ENCODE measurements at regions not wholly inside any gene's neighbourhood (a gene's known extent, or its start where the extent isn't known, plus 50 kb on each side); places are given as distances from the start of the nearest gene placed in this dataset.
"Not testable (repeated sequence)": the region's sequence is repeated elsewhere in the genome, so short reads cannot be mapped to it uniquely, and the experiment has no call there.

DNA sequence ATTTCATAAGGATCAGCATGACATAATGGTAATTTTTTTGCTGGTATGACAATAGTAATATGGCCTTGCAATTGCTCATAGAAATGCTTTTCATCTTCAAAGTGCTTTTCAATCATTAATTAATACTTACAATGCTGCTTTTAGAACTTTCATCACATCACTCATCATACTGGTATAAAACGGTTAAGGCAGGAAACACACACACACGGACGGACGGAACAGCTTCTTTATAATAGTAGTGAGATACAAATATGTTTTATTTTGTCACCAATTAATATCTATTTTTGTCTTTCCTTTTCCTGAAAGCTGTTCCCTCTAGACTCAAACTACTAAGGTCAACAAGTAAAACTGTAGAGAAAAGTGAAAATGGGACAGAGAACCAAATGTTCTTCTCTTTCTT is 353.9 kb upstream of the PKN2 start:
- DNase-seq, result no peak

DNA sequence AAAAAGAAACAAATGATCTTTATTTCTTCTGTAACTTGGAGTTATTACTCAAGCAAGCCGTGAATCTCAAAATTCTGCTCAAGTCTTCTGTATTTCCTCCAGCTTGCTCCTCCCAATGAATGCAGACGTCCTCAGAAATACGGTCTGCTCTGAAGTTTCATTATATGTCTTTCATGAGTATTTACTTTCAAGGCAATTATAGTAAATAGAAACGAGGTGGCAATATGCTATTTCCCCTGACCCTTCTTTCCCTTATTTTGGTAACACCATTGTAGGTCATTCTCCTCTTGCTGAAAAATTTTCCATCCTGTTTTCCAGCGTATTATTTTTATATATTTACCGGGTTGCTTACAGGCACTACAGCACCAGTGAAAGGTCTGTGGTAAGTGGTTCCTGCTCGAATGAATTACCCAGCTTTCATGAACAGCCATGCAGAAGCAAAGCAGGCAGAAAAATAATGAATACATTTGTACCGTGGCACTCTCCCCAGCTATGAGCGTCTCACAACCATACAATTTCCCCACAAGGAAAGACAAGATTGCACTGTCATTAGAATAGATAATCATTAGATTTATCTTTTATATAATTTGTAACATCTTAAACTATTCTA is 350.9 kb upstream of the PKN2 start:
- DNase-seq, result no peak

GRCh38 chr1:88341447-88341846 is 342.6 kb upstream of the PKN2 start:
- DNase-seq, result no peak

DNA sequence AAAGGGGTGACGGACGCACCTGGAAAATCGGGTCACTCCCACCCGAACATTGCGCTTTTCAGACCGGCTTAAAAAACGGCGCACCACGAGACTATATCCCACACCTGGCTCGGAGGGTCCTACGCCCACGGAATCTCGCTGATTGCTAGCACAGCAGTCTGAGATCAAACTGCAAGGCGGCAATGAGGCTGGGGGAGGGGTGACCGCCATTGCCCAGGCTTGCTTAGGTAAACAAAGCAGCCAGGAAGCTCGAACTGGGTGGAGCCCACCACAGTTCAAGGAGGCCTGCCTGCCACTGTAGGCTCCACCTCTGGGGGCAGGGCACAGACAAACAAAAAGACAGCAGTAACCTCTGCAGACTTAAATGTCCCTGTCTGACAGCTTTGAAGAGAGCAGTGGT is 342.0 kb upstream of the PKN2 start:
- not testable (repeated sequence) for DNase-seq

GRCh38 chr1:88350648-88351047 is 333.4 kb upstream of the PKN2 start:
- no peak for DNase-seq

- no peak for DNase-seq
These were observed 332.1 kb upstream of the PKN2 start for GRCh38 chr1:88351960-88352359.

- no peak for DNase-seq
These were observed 329.8 kb upstream of the PKN2 start for GRCh38 chr1:88354256-88354655.

- DNase-seq, result no peak
These were observed 326.3 kb upstream of the PKN2 start for GRCh38 chr1:88357729-88358128.

DNA sequence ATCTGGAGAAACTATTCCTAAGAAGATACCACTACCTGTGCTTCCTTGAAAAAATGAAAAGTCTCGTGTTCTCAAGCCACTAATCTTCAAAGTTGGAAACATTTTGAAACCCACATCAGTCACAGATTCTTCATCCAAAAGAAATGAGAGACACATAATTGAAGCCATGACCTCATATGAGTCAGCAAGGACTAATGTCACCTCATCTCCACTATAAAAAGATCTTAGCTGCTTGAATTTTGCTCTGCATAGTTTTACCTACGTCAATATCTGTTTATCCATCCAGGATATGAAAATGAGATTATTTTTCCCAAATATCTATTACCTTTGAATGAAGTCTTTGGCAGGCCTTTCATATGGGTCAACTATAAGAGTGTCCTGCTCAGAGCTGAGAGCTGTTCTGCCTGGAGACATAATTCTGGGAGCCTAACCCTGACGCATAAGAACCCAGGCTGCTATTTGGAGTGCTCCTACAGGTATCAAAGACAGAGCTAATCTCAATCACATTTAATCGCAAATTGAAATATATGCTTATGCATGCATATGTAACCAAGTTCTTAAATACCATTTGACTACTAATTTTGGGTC is 312.5 kb upstream of the PKN2 start:
- DNase-seq, result no peak

DNA sequence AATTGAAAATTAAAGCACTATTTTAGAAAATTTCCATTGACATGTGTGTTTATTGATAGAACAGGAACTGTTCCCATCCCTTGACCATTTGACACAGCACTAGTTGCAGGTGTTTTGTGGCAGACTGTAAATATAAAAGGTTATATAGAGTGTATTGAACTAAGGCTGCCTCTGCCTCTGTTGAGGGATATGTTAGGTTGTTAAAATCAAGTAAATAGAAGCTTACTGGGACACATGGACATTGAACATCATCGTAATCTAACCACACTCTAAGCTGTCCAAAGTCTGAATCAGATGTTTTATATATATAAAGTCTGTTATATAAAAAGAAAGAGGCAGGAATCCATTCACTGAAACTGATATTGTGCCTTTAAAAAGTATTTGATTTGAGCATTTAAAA is 308.1 kb upstream of the PKN2 start:
- DNase-seq, result no peak

GRCh38 chr1:88376421-88376820 is 307.7 kb upstream of the PKN2 start:
- DNase-seq, result no peak

DNA sequence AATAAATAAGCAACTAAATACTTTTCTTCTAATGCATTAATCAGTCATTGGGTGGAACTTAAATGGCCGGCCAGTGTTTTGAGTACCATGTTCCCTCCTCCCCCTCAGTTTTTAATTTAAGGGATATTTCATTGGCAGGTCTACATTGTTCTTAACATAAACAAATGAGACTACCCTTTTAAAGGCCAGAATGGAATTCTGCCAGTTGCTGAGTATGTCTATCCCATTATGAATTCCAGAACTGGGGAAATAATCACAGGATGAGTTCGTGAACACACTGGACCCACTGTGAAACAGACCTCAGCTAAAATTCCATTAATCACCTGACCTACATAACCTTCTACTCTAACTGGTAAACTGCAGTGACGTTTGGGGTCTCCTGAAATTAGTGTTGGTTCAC is 305.5 kb upstream of the PKN2 start:
- no peak for DNase-seq

DNA sequence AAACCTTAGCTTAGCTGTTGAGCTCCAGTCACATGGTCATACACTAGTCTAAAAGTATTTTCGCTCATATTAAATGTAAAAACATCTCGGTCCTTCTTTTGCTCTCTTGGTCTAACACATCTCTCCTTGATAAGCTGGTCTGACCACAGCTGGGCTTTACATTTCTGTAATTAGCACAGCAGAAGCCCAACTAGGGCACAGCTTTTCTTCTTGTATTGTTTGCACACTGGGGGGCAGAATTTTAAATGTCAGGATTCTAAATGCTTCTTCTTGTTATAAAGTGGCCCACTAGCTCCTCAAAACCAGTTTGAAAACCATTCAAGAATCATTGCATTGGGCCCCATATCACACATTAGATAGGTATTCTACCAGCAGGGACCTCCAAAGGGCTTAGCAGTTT is 289.1 kb upstream of the PKN2 start:
- no peak for DNase-seq

DNA sequence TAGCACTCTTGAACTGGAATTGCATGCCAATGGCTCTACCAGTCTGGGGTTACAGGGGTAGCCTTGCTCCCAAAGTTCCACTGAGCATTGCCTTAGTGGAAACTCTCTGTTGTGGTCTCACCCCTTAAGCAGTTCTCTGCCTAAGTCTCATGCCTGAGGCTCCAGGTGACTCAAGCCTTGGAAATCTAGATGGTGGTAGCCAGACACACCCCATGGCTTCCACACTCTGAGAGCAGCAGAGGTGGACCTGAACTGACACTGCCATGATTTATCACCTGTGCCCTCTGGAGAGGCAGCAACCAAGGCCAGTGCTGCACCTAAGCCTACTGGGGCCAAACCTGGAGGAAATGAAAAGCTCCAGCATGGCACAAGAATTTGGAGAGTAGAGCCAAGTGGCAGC is 285.7 kb upstream of the PKN2 start:
- DNase-seq, result no peak

DNA sequence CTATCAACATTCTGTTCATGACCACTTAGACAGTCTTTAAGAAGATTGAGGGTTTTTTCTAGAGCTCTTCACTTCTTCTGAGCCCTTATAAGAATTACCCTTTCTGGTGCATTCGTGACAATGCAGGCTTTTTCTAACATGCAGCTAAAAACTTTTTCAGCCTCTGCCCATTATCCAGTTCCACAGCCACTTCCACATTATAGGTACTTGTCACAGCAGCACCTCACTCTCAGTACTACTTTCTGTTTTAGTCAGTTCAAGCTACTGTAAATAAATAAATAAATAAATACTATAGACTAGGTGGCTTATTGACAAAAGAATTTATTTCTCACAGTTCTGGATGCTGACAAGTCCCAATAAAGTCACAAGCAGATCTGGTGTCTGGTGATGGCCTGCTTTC is 284.4 kb upstream of the PKN2 start:
- no peak for DNase-seq

GRCh38 chr1:88401313-88401712 is 282.8 kb upstream of the PKN2 start:
- DNase-seq, result no peak

DNA sequence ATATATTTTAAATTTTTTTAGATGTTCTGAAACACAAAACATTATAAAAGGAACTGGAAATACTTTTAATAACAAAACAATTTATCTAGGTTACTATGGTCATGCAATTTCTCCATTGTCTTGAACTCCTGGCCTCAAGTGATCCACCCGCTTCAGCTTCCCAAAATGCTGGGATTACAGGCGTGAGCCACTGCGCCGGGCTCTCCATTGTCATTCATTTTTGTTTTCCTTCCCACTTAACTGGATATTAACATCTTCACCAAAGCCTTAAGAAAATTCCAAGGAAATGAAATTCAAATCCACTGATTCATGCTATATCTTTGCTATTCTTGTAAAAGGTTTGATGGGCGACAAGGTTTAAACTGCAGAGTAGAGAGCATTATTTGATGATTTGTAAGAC is 279.5 kb upstream of the PKN2 start:
- DNase-seq, result no peak

- no peak for DNase-seq
These were observed 276.8 kb upstream of the PKN2 start for GRCh38 chr1:88407248-88407647.

- no peak for DNase-seq
These were observed 262.1 kb upstream of the PKN2 start for GRCh38 chr1:88421997-88422396.

- no peak for DNase-seq
These were observed 250.5 kb upstream of the PKN2 start for GRCh38 chr1:88433556-88433955.

DNA sequence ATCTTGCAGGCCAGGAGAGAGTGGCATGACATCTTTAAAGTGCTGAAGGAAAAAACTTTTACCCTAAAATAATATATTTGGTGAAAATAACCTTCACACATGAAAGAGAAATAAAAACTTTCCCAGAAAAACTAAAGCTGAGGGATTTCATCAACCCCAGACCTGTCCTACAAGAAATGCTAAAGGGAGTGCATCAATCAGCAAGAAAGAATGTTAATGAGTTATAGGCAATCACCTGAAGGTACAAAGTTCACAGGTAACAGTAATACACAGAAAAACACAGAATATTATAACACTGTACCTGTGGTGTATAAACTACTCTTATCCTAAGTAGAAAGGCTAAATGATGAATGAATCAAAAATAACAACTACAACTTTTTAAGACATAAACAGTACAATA is 249.2 kb upstream of the PKN2 start:
- no peak for DNase-seq

DNA sequence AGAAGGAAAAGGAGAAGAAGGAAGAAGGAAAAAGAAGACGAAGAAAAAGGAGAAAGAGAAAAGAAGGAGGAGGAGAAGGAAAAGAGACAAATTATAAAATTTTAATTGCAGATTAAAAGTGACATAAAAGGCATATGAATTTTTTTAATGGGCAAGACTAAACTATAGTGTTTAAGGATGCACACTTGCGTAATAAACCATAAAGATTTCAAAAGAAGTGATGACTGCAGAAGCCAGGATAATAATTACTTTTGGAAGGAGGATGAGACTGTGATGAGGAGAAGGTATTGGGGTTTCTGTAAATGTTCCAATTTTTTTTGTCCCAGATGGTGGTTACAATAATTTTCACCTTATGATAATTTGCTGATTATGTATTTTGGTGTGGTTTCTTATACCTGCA is 243.1 kb upstream of the PKN2 start:
- no peak for DNase-seq

- no peak for DNase-seq
These were observed 232.2 kb upstream of the PKN2 start for GRCh38 chr1:88451856-88452255.

DNA sequence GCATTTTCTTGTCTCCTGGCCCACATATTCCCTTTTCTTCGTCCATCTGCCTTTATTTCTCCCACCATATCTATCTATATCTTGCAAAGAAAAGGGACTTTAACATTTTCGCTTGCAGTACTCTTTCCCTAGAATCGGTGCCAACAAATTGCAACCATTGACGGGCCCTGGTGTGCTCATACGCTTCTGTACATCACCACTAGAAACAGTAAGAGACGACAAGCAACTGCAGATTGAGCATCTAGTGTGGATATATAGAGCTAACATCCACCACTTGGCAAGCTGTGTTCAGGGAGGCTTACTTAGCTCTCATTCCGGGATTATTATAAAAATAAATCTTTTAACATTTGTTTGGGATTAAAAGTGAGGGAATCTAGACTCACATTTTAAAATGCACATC is 230.8 kb upstream of the PKN2 start:
- DNase-seq, result no peak

- DNase-seq, result no peak
These were observed 229.3 kb upstream of the PKN2 start for GRCh38 chr1:88454781-88455180.

Data from stimulated activated naive CD4-positive, alpha-beta T cell treated with Interleukin-2 at 50 U/mL for 16 hours (primary cell).